Activated CD4-positive, alpha-beta T cell treated with anti-CD3 and anti-CD28 coated beads for 48 hours (primary cell): ENCODE measurements at regions not wholly inside any gene's neighbourhood (a gene's known extent, or its start where the extent isn't known, plus 50 kb on each side); places are given as distances from the start of the nearest gene placed in this dataset.

Experiments
- DNase-seq: peaks from one replicate; pipeline ENCODE4 v3.0.0-alpha.2; 2020

GRCh38 chr16:85313526-85314301 lies 201.4 kb upstream of the CIBAR2 start:
- no peak for DNase-seq

GRCh38 chr16:85314512-85314971 lies 202.3 kb upstream of the CIBAR2 start:
- no peak for DNase-seq

GRCh38 chr16:85315866-85316265 lies 203.6 kb upstream of the CIBAR2 start:
- no peak for DNase-seq

GRCh38 chr16:85316321-85316919 lies 204.1 kb upstream of the CIBAR2 start:
- peak; percentile 72 for DNase-seq

- no peak for DNase-seq
These were observed 204.7 kb upstream of the CIBAR2 start for GRCh38 chr16:85316944-85317343.

GRCh38 chr16:85317704-85318103 lies 205.4 kb upstream of the CIBAR2 start:
- DNase-seq, result no peak

GRCh38 chr16:85319208-85319983 lies 207.1 kb upstream of the CIBAR2 start:
- no peak for DNase-seq

- no peak for DNase-seq
These were observed 207.7 kb upstream of the CIBAR2 start for GRCh38 chr16:85319984-85320440.

- no peak for DNase-seq
These were observed 208.6 kb upstream of the CIBAR2 start for GRCh38 chr16:85320677-85321385.

- DNase-seq, result no peak
These were observed 209.4 kb upstream of the CIBAR2 start for GRCh38 chr16:85321509-85322271.

GRCh38 chr16:85323230-85323960 lies 211.1 kb upstream of the CIBAR2 start:
- DNase-seq, result no peak

GRCh38 chr16:85323961-85324253 lies 211.6 kb upstream of the CIBAR2 start:
- no peak for DNase-seq

GRCh38 chr16:85324488-85324887 lies 212.2 kb upstream of the CIBAR2 start:
- DNase-seq, result no peak

- DNase-seq, result no peak
These were observed 214.0 kb upstream of the CIBAR2 start for GRCh38 chr16:85326113-85326793.

GRCh38 chr16:85326794-85327181 lies 214.5 kb upstream of the CIBAR2 start:
- no peak for DNase-seq

GRCh38 chr16:85327731-85328675 lies 215.7 kb upstream of the CIBAR2 start:
- DNase-seq, result no peak

GRCh38 chr16:85328676-85329058 lies 216.4 kb upstream of the CIBAR2 start:
- no peak for DNase-seq

- no peak for DNase-seq
These were observed 217.0 kb upstream of the CIBAR2 start for GRCh38 chr16:85329059-85329812.

- no peak for DNase-seq
These were observed 217.9 kb upstream of the CIBAR2 start for GRCh38 chr16:85330006-85330693.
